WTC11 (cell line): ENCODE measurements at regions not wholly inside any gene's neighbourhood (a gene's known extent, or its start where the extent isn't known, plus 50 kb on each side); places are given as distances from the start of the nearest gene placed in this dataset.

Experiments
- E2F1 ChIP-seq: sonication (generic); formaldehyde crosslinking; IDR thresholded peaks from 2 replicates; pipeline ENCODE4 v1.8.0; 2022; ENCODE audit warnings: mild to moderate bottlenecking, missing genetic modification reagents
- ELF4 ChIP-seq: sonication (generic); formaldehyde crosslinking; IDR thresholded peaks from 2 replicates; pipeline ENCODE4 v1.8.1; 2022; ENCODE audit warnings: low read depth, mild to moderate bottlenecking, moderate library complexity, missing genetic modification reagents
- EMX1 ChIP-seq: fragments of 250-450 bp; sonication (Bioruptor Pico); IDR thresholded peaks from 2 replicates; pipeline ENCODE4 v1.8.0; 2021; ENCODE audit warnings: mild to moderate bottlenecking
- ETV6 ChIP-seq: sonication (generic); formaldehyde crosslinking; IDR thresholded peaks from 2 replicates; pipeline ENCODE4 v1.8.1; 2022; ENCODE audit warnings: mild to moderate bottlenecking, missing genetic modification reagents
- JUN ChIP-seq: sonication (generic); formaldehyde crosslinking; IDR thresholded peaks from 2 replicates; pipeline ENCODE4 v1.8.0; 2023; ENCODE audit warnings: mild to moderate bottlenecking, missing genetic modification reagents
- SOX15 ChIP-seq: fragments of 250-450 bp; sonication (Bioruptor Pico); IDR thresholded peaks from 2 replicates; pipeline ENCODE4 v1.9.0; 2021; ENCODE audit warnings: mild to moderate bottlenecking
- TCF7 ChIP-seq: sonication (generic); formaldehyde crosslinking; IDR thresholded peaks from 2 replicates; pipeline ENCODE4 v1.8.0; 2022; ENCODE audit warnings: mild to moderate bottlenecking, low read depth, missing genetic modification reagents, moderate library complexity
- ZBTB21 ChIP-seq: sonication (generic); formaldehyde crosslinking; IDR thresholded peaks from 2 replicates; pipeline ENCODE4 v1.8.1; 2023; ENCODE audit warnings: mild to moderate bottlenecking, missing genetic modification reagents, borderline replicate concordance
- TF ChIP-seq, protein P1 (sequence below): fragments of 200-600 bp; IDR thresholded peaks from 2 replicates; pipeline ENCODE4 v1.8.0; 2022; ENCODE audit warnings: antibody characterized with exemption
- TF ChIP-seq, protein P2 (sequence below): sonication (generic); formaldehyde crosslinking; IDR thresholded peaks from 2 replicates; pipeline ENCODE4 v1.8.1; 2022; ENCODE audit warnings: low read depth, missing genetic modification reagents, borderline replicate concordance
- TF ChIP-seq, protein P3 (sequence below): sonication (generic); formaldehyde crosslinking; IDR thresholded peaks from 2 replicates; pipeline ENCODE4 v1.8.0; 2022; ENCODE audit warnings: mild to moderate bottlenecking, missing genetic modification reagents

GRCh38 chr16:61270726-61271125 is 765.5 kb downstream of the CDH8 start:
- TF ChIP-seq, protein P1, sequence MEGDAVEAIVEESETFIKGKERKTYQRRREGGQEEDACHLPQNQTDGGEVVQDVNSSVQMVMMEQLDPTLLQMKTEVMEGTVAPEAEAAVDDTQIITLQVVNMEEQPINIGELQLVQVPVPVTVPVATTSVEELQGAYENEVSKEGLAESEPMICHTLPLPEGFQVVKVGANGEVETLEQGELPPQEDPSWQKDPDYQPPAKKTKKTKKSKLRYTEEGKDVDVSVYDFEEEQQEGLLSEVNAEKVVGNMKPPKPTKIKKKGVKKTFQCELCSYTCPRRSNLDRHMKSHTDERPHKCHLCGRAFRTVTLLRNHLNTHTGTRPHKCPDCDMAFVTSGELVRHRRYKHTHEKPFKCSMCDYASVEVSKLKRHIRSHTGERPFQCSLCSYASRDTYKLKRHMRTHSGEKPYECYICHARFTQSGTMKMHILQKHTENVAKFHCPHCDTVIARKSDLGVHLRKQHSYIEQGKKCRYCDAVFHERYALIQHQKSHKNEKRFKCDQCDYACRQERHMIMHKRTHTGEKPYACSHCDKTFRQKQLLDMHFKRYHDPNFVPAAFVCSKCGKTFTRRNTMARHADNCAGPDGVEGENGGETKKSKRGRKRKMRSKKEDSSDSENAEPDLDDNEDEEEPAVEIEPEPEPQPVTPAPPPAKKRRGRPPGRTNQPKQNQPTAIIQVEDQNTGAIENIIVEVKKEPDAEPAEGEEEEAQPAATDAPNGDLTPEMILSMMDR = no peak
- TF ChIP-seq TCF7 (CRISPR knock-in tag) (no peak), E2F1 (CRISPR knock-in tag) (no peak), ELF4 (CRISPR knock-in tag) (no peak), JUN (no peak), ZBTB21 (CRISPR knock-in tag) (no peak), SOX15 (CRISPR knock-in tag) (no peak), EMX1 (CRISPR knock-in tag) (no peak), ETV6 (CRISPR knock-in tag) (no peak)
- TF ChIP-seq, protein P2, sequence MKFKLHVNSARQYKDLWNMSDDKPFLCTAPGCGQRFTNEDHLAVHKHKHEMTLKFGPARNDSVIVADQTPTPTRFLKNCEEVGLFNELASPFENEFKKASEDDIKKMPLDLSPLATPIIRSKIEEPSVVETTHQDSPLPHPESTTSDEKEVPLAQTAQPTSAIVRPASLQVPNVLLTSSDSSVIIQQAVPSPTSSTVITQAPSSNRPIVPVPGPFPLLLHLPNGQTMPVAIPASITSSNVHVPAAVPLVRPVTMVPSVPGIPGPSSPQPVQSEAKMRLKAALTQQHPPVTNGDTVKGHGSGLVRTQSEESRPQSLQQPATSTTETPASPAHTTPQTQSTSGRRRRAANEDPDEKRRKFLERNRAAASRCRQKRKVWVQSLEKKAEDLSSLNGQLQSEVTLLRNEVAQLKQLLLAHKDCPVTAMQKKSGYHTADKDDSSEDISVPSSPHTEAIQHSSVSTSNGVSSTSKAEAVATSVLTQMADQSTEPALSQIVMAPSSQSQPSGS (CRISPR knock-in tag) = no peak
- TF ChIP-seq, protein P3, sequence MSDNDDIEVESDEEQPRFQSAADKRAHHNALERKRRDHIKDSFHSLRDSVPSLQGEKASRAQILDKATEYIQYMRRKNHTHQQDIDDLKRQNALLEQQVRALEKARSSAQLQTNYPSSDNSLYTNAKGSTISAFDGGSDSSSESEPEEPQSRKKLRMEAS (CRISPR knock-in tag) = no peak
